Choroid plexus epithelial cell (primary cell): ENCODE measurements at regions not wholly inside any gene's neighbourhood (a gene's known extent, or its start where the extent isn't known, plus 50 kb on each side); places are given as distances from the start of the nearest gene placed in this dataset.

ENCODE experiments used
- DNase-seq: peaks from one replicate; pipeline ENCODE4 v3.0.0-alpha.2; 2010; ENCODE audit warnings: low read depth
- H3K4me3 ChIP-seq: 2 replicates; pipeline ENCODE4 v1.5.1; 2011; ENCODE audit warnings: low read depth, mild to moderate bottlenecking, control low read depth, low read length, moderate library complexity
- TF ChIP-seq, protein P1 (sequence below): conservative IDR thresholded peaks from 2 replicates; pipeline ENCODE4 v1.5.1; 2011; ENCODE audit warnings: low read depth, mild to moderate bottlenecking, control low read depth, inconsistent platforms, low read length, moderate library complexity

DNA sequence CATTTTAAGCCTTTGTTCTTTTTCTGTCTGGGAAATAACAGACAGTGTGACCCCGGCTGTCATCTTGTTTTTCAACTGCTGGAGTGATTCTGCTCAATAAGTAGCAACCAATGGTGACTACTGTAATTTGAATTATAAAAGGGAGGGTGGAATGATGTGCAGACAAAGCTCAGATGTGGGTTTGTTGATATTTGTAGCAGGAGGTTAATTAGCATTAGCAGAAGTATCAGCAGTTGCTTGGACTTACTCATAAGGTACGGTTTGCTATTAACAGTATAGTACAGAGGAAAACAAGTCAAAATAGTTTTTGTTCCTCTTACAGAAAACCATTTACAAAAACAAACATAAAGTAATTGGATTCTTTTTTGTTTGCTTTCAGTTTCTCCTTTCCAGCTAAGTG is 140.4 kb downstream of the TUSC1 start:
- no peak overlapping the region for H3K4me3 ChIP-seq
- DNase-seq, result no peak
- TF ChIP-seq, protein P1, sequence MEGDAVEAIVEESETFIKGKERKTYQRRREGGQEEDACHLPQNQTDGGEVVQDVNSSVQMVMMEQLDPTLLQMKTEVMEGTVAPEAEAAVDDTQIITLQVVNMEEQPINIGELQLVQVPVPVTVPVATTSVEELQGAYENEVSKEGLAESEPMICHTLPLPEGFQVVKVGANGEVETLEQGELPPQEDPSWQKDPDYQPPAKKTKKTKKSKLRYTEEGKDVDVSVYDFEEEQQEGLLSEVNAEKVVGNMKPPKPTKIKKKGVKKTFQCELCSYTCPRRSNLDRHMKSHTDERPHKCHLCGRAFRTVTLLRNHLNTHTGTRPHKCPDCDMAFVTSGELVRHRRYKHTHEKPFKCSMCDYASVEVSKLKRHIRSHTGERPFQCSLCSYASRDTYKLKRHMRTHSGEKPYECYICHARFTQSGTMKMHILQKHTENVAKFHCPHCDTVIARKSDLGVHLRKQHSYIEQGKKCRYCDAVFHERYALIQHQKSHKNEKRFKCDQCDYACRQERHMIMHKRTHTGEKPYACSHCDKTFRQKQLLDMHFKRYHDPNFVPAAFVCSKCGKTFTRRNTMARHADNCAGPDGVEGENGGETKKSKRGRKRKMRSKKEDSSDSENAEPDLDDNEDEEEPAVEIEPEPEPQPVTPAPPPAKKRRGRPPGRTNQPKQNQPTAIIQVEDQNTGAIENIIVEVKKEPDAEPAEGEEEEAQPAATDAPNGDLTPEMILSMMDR, result no peak

- TF ChIP-seq, protein P1, result no peak
- DNase-seq, result no peak
- H3K4me3 ChIP-seq, result no peak overlapping the region
Measured at GRCh38 chr9:25519286-25519685, 159.0 kb downstream of the TUSC1 start.

DNA sequence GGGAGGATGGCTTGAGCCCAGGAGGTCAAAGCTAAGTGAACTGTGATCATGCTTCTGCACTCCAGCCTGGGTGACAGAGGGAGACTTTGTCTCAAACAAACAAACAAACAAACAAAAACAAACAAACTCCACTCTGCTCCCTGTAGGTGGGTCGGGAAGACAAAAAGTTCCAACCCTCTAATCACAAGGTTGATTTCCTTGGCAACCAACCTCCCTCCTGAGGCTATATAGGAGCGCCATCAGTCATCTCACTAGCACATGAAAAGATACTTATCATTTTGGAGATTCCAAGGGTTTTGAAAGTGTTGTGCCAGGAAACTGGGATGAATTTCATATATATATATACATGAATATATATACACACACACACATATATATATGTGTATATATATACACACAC is 160.5 kb downstream of the TUSC1 start:
- TF ChIP-seq, protein P1, result no peak
- no peak overlapping the region for H3K4me3 ChIP-seq
- no peak for DNase-seq

- H3K4me3 ChIP-seq, result no peak overlapping the region
- TF ChIP-seq, protein P1, result no peak
- DNase-seq, result no peak
Measured at GRCh38 chr9:25513509-25514033, 164.7 kb downstream of the TUSC1 start.

DNA sequence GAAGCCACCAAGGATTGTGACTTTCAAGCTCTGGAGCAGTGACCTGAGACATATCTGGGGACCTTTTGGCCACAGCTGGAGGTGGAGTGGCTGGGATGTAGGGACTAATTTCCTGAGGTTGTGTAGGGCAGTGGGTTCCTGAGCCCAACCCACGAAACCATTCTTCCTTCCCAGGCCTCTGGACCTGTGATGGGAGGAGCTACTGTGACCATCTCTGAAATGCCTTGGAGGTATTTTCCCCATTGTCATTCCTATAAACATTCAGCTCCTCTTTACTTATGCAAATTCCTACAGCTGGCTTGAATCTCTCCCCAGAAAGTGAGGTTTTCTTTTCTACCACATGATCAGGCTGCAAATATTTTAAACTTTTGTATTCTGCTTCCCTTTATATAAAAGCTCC is 172.6 kb downstream of the TUSC1 start:
- H3K4me3 ChIP-seq, result no peak overlapping the region
- DNase-seq, result no peak
- TF ChIP-seq, protein P1, result no peak

DNA sequence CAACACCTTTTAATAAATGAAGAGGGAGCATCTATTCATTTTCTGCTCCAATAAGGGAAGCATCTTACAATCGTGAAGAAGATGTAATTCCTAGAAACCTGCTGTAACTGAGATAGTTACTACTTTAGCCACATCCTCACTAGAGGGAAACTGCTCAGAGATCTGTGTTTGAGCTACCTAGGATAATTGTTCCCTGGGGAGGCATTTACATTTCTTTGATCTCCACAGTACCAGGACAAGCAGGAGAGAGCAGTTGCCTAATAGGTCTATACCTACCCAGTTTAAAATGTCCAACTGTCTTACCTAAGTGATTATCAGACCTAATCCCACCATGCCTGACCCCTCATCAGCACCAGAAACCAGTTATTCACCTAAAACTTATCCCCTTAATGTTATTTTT is 196.9 kb downstream of the TUSC1 start:
- no peak overlapping the region for H3K4me3 ChIP-seq
- TF ChIP-seq, protein P1, result no peak
- no peak for DNase-seq

GRCh38 chr9:25480696-25481095 is 197.5 kb downstream of the TUSC1 start:
- DNase-seq, result no peak
- TF ChIP-seq, protein P1, result no peak
- H3K4me3 ChIP-seq, result no peak overlapping the region
